MM.1S (cell line): ENCODE measurements at regions not wholly inside any gene's neighbourhood (a gene's known extent, or its start where the extent isn't known, plus 50 kb on each side); places are given as distances from the start of the nearest gene placed in this dataset.
"Not testable (repeated sequence)": the region's sequence is repeated elsewhere in the genome, so short reads cannot be mapped to it uniquely, and the experiment has no call there.

Experiments used
- DNase-seq: peaks from one replicate; pipeline ENCODE4 v3.0.0-alpha.2; 2015
- H2AFZ ChIP-seq: fragments of 300-600 bp; sonication (generic); 2 replicates; pipeline ENCODE4 v1.6.0; 2016; ENCODE audit warnings: antibody characterized with exemption, low read length
- H3F3A ChIP-seq: fragments of 300-600 bp; sonication (generic); 2 replicates; pipeline ENCODE4 v1.6.1; 2016; ENCODE audit warnings: mild to moderate bottlenecking, antibody characterized with exemption, low read length, moderate library complexity, mixed read lengths; ENCODE audit not compliant: insufficient read depth
- H3K27ac ChIP-seq: fragments of 300-600 bp; sonication (generic); 2 replicates; pipeline ENCODE4 v1.5.1; 2016; ENCODE audit warnings: mild to moderate bottlenecking, low read length
- H3K27me3 ChIP-seq: fragments of 300-600 bp; sonication (generic); replicated peaks from 2 replicates; pipeline ENCODE4 v1.6.0; 2016; ENCODE audit warnings: low read length; ENCODE audit not compliant: insufficient read depth
- H3K36me3 ChIP-seq: fragments of 300-600 bp; sonication (generic); replicated peaks from 2 replicates; pipeline ENCODE4 v1.6.1; 2016; ENCODE audit warnings: mild to moderate bottlenecking, low read length, mixed read lengths; ENCODE audit not compliant: insufficient read depth
- H3K4me1 ChIP-seq: fragments of 300-600 bp; sonication (generic); 2 replicates; pipeline ENCODE4 v1.6.1; 2016; ENCODE audit warnings: low read length, mixed read lengths
- H3K4me2 ChIP-seq: fragments of 300-600 bp; sonication (generic); 2 replicates; pipeline ENCODE4 v1.6.0; 2016; ENCODE audit warnings: low read depth, low read length
- H3K4me3 ChIP-seq: fragments of 300-600 bp; sonication (generic); 2 replicates; pipeline ENCODE4 v1.5.1; 2016; ENCODE audit warnings: low read length, mixed read lengths
- H3K79me2 ChIP-seq: fragments of 300-600 bp; sonication (generic); 2 replicates; pipeline ENCODE4 v1.6.1; 2016; ENCODE audit warnings: mixed run types, low read length, mixed read lengths
- H3K9ac ChIP-seq: fragments of 300-600 bp; sonication (generic); 2 replicates; pipeline ENCODE4 v1.6.1; 2016; ENCODE audit warnings: low read length, mixed read lengths
- H3K9me2 ChIP-seq: fragments of 300-600 bp; sonication (generic); replicated peaks from 2 replicates; pipeline ENCODE4 v1.6.1; 2016; ENCODE audit warnings: mild to moderate bottlenecking, low read length, mixed read lengths; ENCODE audit not compliant: insufficient read depth
- H3K9me3 ChIP-seq: fragments of 300-600 bp; sonication (generic); replicated peaks from 2 replicates; pipeline ENCODE4 v1.6.1; 2016; ENCODE audit warnings: mild to moderate bottlenecking, low read length, mixed read lengths; ENCODE audit not compliant: insufficient read depth
- H4K20me1 ChIP-seq: fragments of 300-600 bp; sonication (generic); 2 replicates; pipeline ENCODE4 v1.6.1; 2016; ENCODE audit warnings: mild to moderate bottlenecking, low read length, moderate library complexity, mixed read lengths; ENCODE audit not compliant: insufficient read depth
- CTCF ChIP-seq: fragments of 300-600 bp; sonication (generic); IDR thresholded peaks from 2 replicates; pipeline ENCODE4 v1.5.1; 2016; ENCODE audit warnings: antibody characterized with exemption, low read length, mixed read lengths
- EZH2 ChIP-seq: fragments of 300-600 bp; sonication (generic); optimal IDR thresholded peaks from 2 replicates; pipeline ENCODE3; 2017; ENCODE audit warnings: low read depth, mild to moderate bottlenecking, antibody characterized with exemption, low read length, mixed read lengths
- EZH2phosphoT487 ChIP-seq: fragments of 300-600 bp; sonication (generic); IDR thresholded peaks from 2 replicates; pipeline ENCODE4 v1.6.1; 2018; ENCODE audit warnings: antibody characterized with exemption, low read length

- Histone ChIP-seq H3K4me3 (no peak overlapping the region), H3F3A (no peaks in the 10 kb centered on the region), H3K27ac (no peak overlapping the region), H3K79me2 (no peaks in the 10 kb centered on the region), H3K4me2 (no peak overlapping the region), H4K20me1 (no peaks in the 10 kb centered on the region), H3K9me3 (no peaks in the 10 kb centered on the region), H3K27me3 (no peaks in the 10 kb centered on the region), H3K9me2 (no peaks in the 10 kb centered on the region), H3K36me3 (no peaks in the 10 kb centered on the region), H2AFZ (no peak overlapping the region), H3K9ac (no peak overlapping the region), H3K4me1 (no peaks in the 10 kb centered on the region)
- TF ChIP-seq EZH2phosphoT487 (no peak), EZH2 (no peak)
- no peak for DNase-seq
These were observed 629.7 kb downstream of the IRS1 start for GRCh38 chr2:226169751-226170581.

GRCh38 chr2:226168496-226169160, 631.0 kb downstream of the IRS1 start:
- Histone ChIP-seq H3K4me2 (no peak overlapping the region), H3K79me2 (no peaks in the 10 kb centered on the region), H3K9ac (no peak overlapping the region), H3K9me3 (no peaks in the 10 kb centered on the region), H3F3A (no peaks in the 10 kb centered on the region), H3K36me3 (no peaks in the 10 kb centered on the region), H3K27ac (no peak overlapping the region), H4K20me1 (no peaks in the 10 kb centered on the region), H3K4me3 (no peak overlapping the region), H2AFZ (no peak overlapping the region), H3K27me3 (no peaks in the 10 kb centered on the region), H3K9me2 (no peaks in the 10 kb centered on the region), H3K4me1 (no peaks in the 10 kb centered on the region)
- TF ChIP-seq EZH2phosphoT487 = no peak
- TF ChIP-seq EZH2 = no peak
- no peak for TF ChIP-seq CTCF
- DNase-seq = no peak

- no peak overlapping the region for H3K27ac ChIP-seq
- H3K9me3 ChIP-seq = no peaks in the 10 kb centered on the region
- no peaks in the 10 kb centered on the region for H4K20me1 ChIP-seq
- DNase-seq = no peak
- no peaks in the 10 kb centered on the region for H3F3A ChIP-seq
- no peak overlapping the region for H3K4me3 ChIP-seq
- H3K27me3 ChIP-seq = no peaks in the 10 kb centered on the region
- H3K79me2 ChIP-seq = no peaks in the 10 kb centered on the region
- H2AFZ ChIP-seq = no peak overlapping the region
- no peak for TF ChIP-seq CTCF
- no peak for TF ChIP-seq EZH2phosphoT487
- TF ChIP-seq EZH2 = no peak
- H3K36me3 ChIP-seq = no peaks in the 10 kb centered on the region
- no peaks in the 10 kb centered on the region for H3K4me1 ChIP-seq
- no peak overlapping the region for H3K9ac ChIP-seq
- H3K9me2 ChIP-seq = no peaks in the 10 kb centered on the region
- H3K4me2 ChIP-seq = no peak overlapping the region
These were observed 635.1 kb downstream of the IRS1 start for GRCh38 chr2:226164512-226164911.

GRCh38 chr2:226160617-226161016, 639.0 kb downstream of the IRS1 start:
- not testable (repeated sequence) for H3K79me2 ChIP-seq, H3K9ac ChIP-seq, H3K4me1 ChIP-seq, H3K9me3 ChIP-seq, H3K27ac ChIP-seq, H3K36me3 ChIP-seq, H3F3A ChIP-seq, H3K27me3 ChIP-seq, H3K9me2 ChIP-seq, H2AFZ ChIP-seq, DNase-seq, H3K4me3 ChIP-seq, H3K4me2 ChIP-seq, H4K20me1 ChIP-seq
